ENCODE measurements at regions not wholly inside any gene's neighbourhood (a gene's known extent, or its start where the extent isn't known, plus 50 kb on each side); places are given as distances from the start of the nearest gene placed in this dataset.

- H3K36me3 ChIP-seq (ENCODE audit: insufficient read depth, low read length) = no peaks in the 10 kb centered on the region
- no peaks in the 10 kb centered on the region for H3K79me2 ChIP-seq (replicated peaks; ENCODE audit: insufficient read depth, low read length)
- no peaks in the 10 kb centered on the region for H3F3A ChIP-seq (ENCODE audit: insufficient read depth, low read length, poor library complexity, severe bottlenecking)
- TF ChIP-seq, protein P1, sequence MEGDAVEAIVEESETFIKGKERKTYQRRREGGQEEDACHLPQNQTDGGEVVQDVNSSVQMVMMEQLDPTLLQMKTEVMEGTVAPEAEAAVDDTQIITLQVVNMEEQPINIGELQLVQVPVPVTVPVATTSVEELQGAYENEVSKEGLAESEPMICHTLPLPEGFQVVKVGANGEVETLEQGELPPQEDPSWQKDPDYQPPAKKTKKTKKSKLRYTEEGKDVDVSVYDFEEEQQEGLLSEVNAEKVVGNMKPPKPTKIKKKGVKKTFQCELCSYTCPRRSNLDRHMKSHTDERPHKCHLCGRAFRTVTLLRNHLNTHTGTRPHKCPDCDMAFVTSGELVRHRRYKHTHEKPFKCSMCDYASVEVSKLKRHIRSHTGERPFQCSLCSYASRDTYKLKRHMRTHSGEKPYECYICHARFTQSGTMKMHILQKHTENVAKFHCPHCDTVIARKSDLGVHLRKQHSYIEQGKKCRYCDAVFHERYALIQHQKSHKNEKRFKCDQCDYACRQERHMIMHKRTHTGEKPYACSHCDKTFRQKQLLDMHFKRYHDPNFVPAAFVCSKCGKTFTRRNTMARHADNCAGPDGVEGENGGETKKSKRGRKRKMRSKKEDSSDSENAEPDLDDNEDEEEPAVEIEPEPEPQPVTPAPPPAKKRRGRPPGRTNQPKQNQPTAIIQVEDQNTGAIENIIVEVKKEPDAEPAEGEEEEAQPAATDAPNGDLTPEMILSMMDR (IDR thresholded peaks at IDR 0.05; ENCODE audit: poor library complexity, severe bottlenecking) = no peak
- no peak for TF ChIP-seq REST (IDR thresholded peaks at IDR 0.05; ENCODE audit: borderline replicate concordance)
- TF ChIP-seq EZH2 (IDR thresholded peaks at IDR 0.05; ENCODE audit: borderline replicate concordance, insufficient read depth, low read length, poor library complexity, severe bottlenecking) = no peak
- TF ChIP-seq MXI1 (conservative IDR thresholded peaks at IDR 0.05; ENCODE audit: poor library complexity, severe bottlenecking) = no peak
- no peak for TF ChIP-seq EP300 (conservative IDR thresholded peaks at IDR 0.05; ENCODE audit: poor library complexity, severe bottlenecking)
- no peak for TF ChIP-seq POLR2AphosphoS5 (IDR thresholded peaks at IDR 0.05)
- no peak for TF ChIP-seq TAF1 (IDR thresholded peaks at IDR 0.05; ENCODE audit: low read depth)
- no peak for TF ChIP-seq RAD21 (conservative IDR thresholded peaks at IDR 0.05)
- TF ChIP-seq SMC3 (conservative IDR thresholded peaks at IDR 0.05; ENCODE audit: poor library complexity) = no peak
- no peak overlapping the region for H2AFZ ChIP-seq (ENCODE audit: low read depth, low read length)
- no peak overlapping the region for H3K4me3 ChIP-seq (ENCODE audit: low read length)
- H4K20me1 ChIP-seq (ENCODE audit: insufficient read depth) = no peaks in the 10 kb centered on the region
- H3K9me3 ChIP-seq (ENCODE audit: low read length) = no peaks in the 10 kb centered on the region
- no peak overlapping the region for H3K4me2 ChIP-seq (ENCODE audit: low read length)
- no peak overlapping the region for H3K9ac ChIP-seq (ENCODE audit: low read length)
- no peak overlapping the region for H3K27ac ChIP-seq (ENCODE audit: low read length)
- H3K27me3 ChIP-seq (ENCODE audit: insufficient read depth, low read depth, low read length) = no peaks in the 10 kb centered on the region
- H3K9me2 ChIP-seq (ENCODE audit: insufficient read depth, low read length) = no peaks in the 10 kb centered on the region
Observed at GRCh38 chr1:170240409-170240808, 94.7 kb downstream of the NTMT2 start.

DNA sequence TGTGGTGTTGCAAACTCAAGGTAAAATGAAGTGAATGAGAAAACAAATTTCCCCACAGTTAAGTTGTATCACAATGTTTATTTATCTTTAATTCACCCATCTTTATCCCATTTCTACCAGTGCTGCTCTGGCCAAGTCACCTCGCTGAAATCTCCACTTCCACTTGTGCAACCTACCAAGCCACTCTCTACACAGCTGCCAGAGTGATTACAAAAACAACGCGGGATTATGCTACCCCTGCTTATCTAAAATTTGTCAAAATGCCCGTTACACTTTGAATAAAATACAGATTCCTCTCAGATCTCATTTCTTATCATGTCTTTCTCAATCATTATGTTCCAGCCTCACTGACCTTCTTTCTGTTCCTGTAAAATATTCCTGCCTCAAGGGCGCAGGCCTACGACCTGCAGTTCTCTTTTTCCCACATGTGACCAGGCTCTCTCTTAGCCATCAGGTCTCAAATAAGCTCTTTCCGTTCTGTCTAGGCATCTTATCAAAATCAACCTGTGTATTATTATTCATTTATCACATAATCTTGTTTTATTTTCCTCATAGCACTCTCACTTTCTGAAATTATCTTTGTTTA is 95.6 kb downstream of the NTMT2 start:
- Histone ChIP-seq H3K79me2 (replicated peaks; ENCODE audit: insufficient read depth, low read length) (no peaks in the 10 kb centered on the region), H3K9me3 (ENCODE audit: low read length) (no peaks in the 10 kb centered on the region), H3K27me3 (ENCODE audit: insufficient read depth, low read depth, low read length) (no peaks in the 10 kb centered on the region), H2AFZ (ENCODE audit: low read depth, low read length) (no peak overlapping the region), H3K4me3 (ENCODE audit: low read length) (no peak overlapping the region), H3K4me2 (ENCODE audit: low read length) (no peak overlapping the region), H3K27ac (ENCODE audit: low read length) (no peak overlapping the region), H3K9me2 (ENCODE audit: insufficient read depth, low read length) (no peaks in the 10 kb centered on the region), H3K36me3 (ENCODE audit: insufficient read depth, low read length) (no peaks in the 10 kb centered on the region), H3F3A (ENCODE audit: insufficient read depth, low read length, poor library complexity, severe bottlenecking) (no peaks in the 10 kb centered on the region), H4K20me1 (ENCODE audit: insufficient read depth) (no peaks in the 10 kb centered on the region), H3K9ac (ENCODE audit: low read length) (no peak overlapping the region)
- TF ChIP-seq EP300 (conservative IDR thresholded peaks at IDR 0.05; ENCODE audit: poor library complexity, severe bottlenecking) (no peak), RAD21 (conservative IDR thresholded peaks at IDR 0.05) (no peak), EZH2 (IDR thresholded peaks at IDR 0.05; ENCODE audit: borderline replicate concordance, insufficient read depth, low read length, poor library complexity, severe bottlenecking) (no peak), SMC3 (conservative IDR thresholded peaks at IDR 0.05; ENCODE audit: poor library complexity) (no peak), MXI1 (conservative IDR thresholded peaks at IDR 0.05; ENCODE audit: poor library complexity, severe bottlenecking) (no peak), REST (IDR thresholded peaks at IDR 0.05; ENCODE audit: borderline replicate concordance) (no peak), TAF1 (IDR thresholded peaks at IDR 0.05; ENCODE audit: low read depth) (no peak), POLR2AphosphoS5 (IDR thresholded peaks at IDR 0.05) (no peak)
- TF ChIP-seq, protein P1 (IDR thresholded peaks at IDR 0.05; ENCODE audit: poor library complexity, severe bottlenecking) = no peak

Measured in neural cell (in vitro differentiated cells).